Amygdala (tissue), 56 donors: ENCODE measurements at regions not wholly inside any gene's neighbourhood (a gene's known extent, or its start where the extent isn't known, plus 50 kb on each side); places are given as distances from the start of the nearest gene placed in this dataset.
"Not testable (repeated sequence)": the region's sequence is repeated elsewhere in the genome, so short reads cannot be mapped to it uniquely, and the experiment has no call there.

Source experiments
- DNase-seq, 56 donors: peaks; one replicate each; lab custom pipeline; 2025; lab: John Stamatoyannopoulos, UW

- not testable (repeated sequence) for DNase-seq
Measured at GRCh38 chr15:85263842-85264440, 116.5 kb upstream of the AKAP13 start.

- not testable (repeated sequence) for DNase-seq
Measured at GRCh38 chr15:85264614-85265190, 115.7 kb upstream of the AKAP13 start.

- not testable (repeated sequence) for DNase-seq
Measured at GRCh38 chr15:85267158-85267857, 113.1 kb upstream of the AKAP13 start.

GRCh38 chr15:85274315-85275050 is 105.9 kb upstream of the AKAP13 start:
- DNase-seq, result no peak

- DNase-seq, result no peak
Measured at GRCh38 chr15:85276508-85276907, 103.9 kb upstream of the AKAP13 start.

- no peak for DNase-seq
Measured at GRCh38 chr15:85276921-85277320, 103.5 kb upstream of the AKAP13 start.

GRCh38 chr15:85277847-85278370 is 102.5 kb upstream of the AKAP13 start:
- no peak for DNase-seq

- DNase-seq, result no peak
Measured at GRCh38 chr15:85280203-85280602, 100.2 kb upstream of the AKAP13 start.

- DNase-seq, result no peak
Measured at GRCh38 chr15:85281293-85281882, 99.0 kb upstream of the AKAP13 start.

- no peak for DNase-seq
Measured at GRCh38 chr15:85282504-85283115, 97.8 kb upstream of the AKAP13 start.

- not testable (repeated sequence) for DNase-seq
Measured at GRCh38 chr15:85283815-85284214, 96.6 kb upstream of the AKAP13 start.

- DNase-seq, result no peak
Measured at GRCh38 chr15:85284497-85284896, 95.9 kb upstream of the AKAP13 start.

GRCh38 chr15:85289677-85290365 is 90.6 kb upstream of the AKAP13 start:
- peak in 20 of 56 donors; percentile 1 to 53 (median 8) for DNase-seq

GRCh38 chr15:85292583-85292982 is 87.8 kb upstream of the AKAP13 start:
- not testable (repeated sequence) for DNase-seq

GRCh38 chr15:85296615-85297402 is 83.6 kb upstream of the AKAP13 start:
- DNase-seq, result peak in 49 of 56 donors; percentile 6 to 82 (median 28)

GRCh38 chr15:85297537-85297936 is 82.9 kb upstream of the AKAP13 start:
- no peak for DNase-seq

GRCh38 chr15:85298366-85298765 is 82.0 kb upstream of the AKAP13 start:
- no peak for DNase-seq

GRCh38 chr15:85298941-85299340 is 81.5 kb upstream of the AKAP13 start:
- DNase-seq, result no peak

- DNase-seq, result no peak
Measured at GRCh38 chr15:85302271-85302670, 78.1 kb upstream of the AKAP13 start.
